Inflammatory macrophage treated with lipopolysaccharide for 4 hours (primary cell): ENCODE measurements at regions not wholly inside any gene's neighbourhood (a gene's known extent, or its start where the extent isn't known, plus 50 kb on each side); places are given as distances from the start of the nearest gene placed in this dataset.

ENCODE experiments used
- DNase-seq: peaks from one replicate; pipeline ENCODE4 v3.0.0-alpha.2; 2020

DNA sequence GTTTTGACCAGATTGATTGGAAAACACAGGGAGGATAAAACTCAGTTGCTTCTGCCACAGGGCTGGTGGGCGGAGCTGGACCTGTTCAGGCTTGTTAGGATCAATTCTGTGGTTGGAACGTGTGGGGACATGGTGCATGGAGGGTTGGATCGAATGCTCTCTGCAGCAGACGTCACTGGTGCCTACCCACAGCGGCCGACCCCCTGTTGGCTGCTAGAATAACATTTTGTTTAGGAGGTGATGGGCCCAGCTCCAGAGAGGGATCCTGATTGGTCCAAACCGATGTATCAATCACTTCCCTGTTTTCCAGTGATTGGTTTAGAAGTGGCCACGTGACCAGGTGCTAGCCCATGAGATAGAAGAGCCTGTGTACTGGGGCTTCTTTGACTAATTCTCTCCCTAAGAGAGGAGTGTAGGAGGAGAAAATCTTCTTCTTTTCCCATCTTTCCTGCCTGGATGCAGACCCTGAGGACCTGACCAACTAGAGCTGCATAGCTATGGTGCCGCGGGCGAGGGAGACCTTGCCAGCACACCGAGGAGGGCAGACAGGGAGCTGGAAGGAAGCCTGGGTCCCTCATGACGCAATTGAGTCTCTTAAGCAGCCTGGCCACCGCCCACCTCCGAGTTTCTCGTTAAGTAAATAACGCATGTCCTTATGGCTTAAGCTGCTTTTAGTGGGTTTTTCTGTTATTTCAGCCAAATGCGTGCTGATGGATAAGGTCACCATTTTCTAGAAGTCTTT is 163.5 kb downstream of the AACS start:
- DNase-seq: no peak

DNA sequence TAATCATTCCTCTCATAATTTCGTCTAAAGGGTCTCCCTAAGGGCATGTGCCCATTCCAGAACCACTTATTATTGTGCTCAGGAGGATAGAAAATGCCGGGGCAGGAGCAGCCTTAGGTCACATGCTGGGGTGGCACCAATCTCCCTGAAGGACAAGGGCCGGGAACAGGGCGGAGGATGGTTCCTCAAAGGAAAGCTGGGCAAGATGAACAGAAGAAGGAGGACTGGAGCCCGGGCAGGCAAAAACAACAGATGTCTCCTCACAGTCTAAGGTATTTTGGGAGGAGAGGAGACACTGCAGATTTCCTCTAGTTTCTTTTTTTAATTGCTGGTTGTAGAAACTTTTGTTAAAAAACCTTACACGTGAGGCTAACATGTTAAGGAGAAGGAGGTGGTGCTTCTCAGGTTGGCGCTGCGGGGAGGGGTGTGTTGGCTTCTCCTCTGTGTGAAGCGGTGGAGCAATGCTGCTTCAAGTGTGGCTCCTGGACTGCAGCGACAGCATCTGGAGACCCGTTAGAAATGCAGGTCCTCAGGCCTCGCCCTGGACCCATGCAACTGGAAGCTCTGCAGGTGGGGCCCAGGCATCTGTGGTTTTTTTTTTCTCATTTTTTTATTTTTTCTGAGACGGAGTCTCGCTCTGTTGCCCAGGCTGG is 164.8 kb downstream of the AACS start:
- no peak for DNase-seq

DNA sequence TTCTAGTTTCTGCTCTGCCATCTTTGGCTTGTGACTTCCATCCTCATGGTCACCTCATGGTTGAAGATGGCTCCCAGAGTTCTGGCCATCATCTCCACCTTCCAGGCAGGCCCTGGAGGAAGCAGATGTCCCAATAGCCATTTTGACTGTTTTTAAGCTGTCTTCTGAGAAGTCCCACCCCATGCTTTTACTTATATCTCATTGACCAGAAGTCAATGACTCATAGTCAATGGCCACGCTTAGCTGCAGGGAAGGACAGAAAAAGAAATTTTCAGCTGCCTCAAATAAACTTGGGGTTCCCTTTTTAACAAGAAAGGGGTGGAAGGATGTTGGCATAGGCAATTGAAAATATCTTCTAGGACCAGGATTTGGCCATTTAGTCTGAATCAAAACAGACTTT is 168.1 kb downstream of the AACS start:
- DNase-seq: no peak

GRCh38 chr12:125239563-125239962 is 174.3 kb downstream of the AACS start:
- no peak for DNase-seq

- no peak for DNase-seq
Measured at GRCh38 chr12:125240717-125241116, 175.5 kb downstream of the AACS start.

GRCh38 chr12:125243811-125244210 is 178.6 kb downstream of the AACS start:
- no peak for DNase-seq

DNA sequence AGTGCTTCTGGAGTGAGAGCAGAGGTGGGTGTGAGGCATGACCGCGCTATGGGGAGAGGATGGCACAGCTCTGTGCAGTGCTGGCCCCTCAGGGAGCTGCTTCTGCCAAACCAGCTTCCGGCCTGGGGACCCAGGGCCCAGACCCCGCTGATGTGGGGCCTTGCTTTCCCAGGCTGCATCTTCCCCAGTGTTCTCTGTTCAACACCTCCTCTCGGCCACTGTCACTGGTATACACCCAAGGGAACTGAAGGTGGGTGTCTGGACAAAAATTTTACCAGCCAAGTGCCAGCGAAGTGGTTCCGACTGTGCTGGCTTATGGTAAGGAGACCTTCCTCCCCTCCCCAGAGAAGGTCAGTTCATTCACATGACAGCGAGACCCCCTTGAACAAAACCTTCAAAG is 179.1 kb downstream of the AACS start:
- DNase-seq: no peak

DNA sequence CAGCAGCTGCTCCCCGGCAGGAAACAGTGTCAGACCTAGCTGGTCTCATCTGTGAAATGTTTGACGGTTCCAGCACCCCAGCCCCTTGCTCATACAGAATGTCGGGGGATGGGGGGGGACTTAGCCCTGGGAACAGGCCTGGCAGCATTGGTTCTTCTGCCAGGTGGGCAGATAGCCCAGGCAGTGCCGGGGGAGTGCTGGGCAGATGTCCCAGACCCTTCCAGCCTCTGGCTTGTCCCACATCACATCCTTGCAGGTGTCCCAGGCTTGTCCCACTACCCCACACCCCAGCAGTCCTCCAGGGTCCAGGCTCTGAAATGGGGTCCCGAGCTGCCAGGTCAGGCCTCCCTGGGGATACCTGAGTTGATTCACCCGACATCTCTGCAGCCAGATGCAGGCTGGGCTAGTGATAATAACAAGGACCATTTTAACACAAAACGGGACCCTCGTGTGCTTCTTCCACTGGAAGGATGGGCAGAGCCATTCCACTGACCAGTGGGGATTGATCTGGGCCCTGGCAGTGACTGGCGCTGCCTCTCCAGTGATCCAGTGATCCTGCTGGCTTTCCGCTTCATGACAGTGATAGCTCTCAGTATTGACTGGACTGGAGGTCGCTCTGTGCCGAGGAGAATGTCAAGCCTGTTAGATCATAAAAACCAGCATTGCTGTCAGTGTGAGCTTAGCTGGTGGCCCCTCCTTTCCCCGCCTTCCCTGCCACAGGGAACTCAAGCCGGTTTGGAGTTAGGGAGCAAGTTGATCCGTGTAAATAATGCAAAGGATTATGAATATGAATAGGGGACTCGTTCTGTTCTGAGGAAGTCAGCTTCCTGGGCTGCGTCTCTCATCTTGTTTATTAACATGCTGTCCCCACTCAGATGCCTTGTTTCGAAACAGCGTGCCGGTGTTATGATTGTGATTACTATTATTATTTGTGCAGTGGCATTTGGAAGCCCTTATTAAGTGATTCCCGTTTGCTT is 180.6 kb downstream of the AACS start:
- no peak for DNase-seq

DNA sequence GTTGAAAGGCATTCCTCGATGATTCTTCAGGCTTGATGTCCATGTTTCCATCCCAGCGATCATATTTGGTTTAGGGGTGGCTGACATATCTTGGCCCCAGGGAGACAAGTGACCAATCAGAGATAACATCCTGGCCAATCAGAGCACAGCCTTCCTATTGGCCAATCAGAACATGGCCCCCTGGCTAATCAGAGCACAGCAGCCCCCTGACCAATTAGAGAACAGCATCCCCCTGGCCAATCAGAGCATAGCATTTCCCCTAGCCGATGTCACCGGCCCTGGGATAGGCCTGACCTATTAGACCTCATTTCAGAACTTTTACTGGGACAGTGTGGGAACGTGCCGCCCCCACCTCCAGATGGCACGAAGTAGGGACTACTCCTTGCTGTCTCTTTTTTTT is 182.2 kb downstream of the AACS start:
- DNase-seq: no peak

DNA sequence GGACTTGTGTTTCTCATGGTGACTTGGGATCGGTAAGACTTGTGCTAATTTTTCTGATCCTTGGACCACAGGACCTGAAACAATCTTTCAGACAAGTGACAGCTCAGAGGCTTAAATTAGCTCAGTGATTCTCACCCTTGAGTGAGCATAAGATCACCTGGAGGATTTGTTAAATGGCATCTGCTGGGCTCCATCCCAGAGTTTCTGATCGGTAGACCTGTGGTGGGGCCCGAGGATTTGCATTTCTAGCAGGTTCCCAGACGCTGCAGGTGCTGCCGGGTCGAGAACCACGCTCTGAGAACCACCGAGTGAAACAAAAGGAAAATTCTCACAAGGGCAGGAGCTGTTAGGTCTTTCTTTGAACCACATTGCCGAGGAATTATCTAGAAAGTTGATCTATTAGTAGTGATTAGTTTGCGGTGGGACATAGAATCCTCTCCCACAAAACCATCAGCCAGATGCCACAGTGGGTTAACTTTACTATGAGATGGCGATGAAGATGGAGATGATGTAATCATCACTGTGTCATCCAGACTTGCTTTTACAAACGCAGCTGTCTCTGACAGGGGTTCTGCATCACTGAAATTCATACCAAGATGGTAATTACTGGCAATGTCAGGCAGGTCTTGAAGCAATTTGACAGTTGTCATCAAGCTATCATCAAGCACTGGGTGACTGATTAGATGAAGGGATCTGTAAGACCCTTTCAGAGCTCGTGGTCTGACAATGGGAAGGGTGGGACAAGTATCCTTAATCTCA is 184.0 kb downstream of the AACS start:
- DNase-seq: no peak

DNA sequence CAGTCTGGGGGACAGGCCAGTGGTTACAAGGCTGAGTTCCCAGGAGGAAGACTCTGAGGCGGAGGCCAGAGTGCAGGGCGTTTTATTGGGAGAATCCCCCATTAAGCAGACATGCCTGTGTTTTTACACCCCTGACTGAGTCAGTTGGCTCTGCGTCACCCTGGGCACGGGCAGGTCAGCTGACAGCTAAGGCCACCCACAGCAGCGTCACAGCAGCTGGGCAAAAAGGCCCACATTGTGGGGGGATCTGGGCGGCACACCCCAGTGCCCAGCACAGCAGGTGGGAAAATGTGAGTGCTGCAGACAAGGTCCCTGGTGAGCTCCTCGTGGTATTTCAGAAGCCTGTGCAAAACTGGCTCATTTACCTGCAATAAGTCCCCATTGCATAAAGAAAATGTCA is 184.7 kb downstream of the AACS start:
- no peak for DNase-seq

DNA sequence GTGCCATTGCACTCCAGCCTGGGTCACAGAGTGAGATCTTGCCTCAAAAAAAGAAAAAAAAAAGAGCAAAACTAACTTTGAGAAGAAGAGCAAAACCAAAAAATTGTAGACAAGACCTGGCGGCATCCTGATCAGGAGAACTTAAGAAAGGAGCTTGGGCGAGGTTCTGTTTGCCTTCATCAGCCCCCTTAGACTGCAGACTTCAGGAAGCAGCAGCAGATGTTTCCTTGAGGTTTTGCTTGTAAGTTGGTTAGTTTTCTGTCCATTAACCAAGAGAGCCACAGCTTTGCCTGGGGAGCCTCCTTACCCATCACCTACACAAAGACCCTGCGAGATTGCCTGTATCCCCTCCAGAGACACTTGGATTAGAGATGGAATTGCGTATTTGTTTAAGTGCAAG is 189.0 kb downstream of the AACS start:
- no peak for DNase-seq

GRCh38 chr12:125254856-125255255 is 189.6 kb downstream of the AACS start:
- no peak for DNase-seq

DNA sequence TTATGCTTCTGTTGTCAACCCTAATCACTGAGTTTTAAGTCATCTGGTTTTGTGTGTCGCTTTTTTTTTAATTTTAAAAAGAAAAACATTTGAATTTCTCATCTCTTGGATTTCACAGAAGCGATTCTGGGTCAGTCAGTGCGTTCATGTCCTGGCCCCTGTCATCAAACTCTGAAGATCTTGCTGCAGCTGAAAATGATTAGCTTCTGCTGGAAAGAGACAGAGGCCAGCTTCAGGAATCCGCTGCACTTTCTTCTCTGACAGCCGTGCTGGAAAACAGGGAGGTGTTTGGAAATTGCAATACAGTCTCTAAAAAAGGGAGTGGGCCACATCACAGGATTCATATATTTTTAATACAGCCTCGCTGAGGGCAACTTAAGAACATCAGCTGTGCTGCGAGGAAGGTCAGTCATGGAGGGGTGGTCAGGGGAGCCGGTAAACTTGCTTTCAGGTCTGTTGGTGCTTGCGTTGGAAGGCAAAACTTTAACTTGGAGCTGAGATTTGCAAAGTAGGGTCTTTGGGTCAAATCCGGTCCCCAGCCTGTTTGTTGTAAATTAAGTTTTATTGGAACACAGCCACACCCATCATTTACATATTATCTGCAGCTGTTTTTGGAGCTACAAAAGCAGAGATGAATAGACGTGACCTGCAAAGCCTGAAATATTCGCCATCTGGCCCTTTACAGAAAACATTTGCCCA is 190.8 kb downstream of the AACS start:
- no peak for DNase-seq

GRCh38 chr12:125256634-125256936 is 191.3 kb downstream of the AACS start:
- DNase-seq: no peak

DNA sequence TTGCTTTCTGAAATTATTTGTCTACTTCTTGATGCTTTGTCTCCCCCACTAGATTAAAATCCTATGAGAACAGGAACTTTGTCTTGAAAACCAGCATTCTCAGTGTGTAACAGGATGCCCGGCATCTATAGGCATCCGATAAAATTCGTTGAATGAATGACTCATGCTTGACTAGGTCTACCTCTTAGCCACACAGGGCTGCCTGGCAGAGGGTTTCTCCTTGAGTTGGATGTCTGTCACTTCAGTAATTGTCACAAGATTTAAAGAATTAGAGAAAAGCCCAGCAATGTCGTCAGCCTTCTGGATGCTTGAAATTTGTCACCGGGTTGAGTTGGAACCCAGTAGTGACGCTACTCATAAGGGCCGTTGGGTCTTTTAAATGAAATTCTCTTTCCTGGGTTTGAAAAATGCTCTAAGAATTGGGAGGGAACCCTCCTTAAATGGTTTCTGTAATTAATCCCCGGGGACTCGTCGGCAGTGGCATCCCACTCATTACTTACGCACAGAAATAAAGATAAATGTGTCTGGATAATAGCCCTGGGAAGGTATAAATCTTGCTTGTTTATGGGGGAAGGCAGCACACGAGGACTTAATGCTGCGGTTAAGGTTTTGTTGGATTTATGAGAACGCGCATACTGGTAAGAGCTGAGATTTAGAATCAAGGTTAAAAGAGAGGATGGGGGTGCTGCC is 194.1 kb downstream of the AACS start:
- no peak for DNase-seq

GRCh38 chr12:125262851-125263250 is 197.6 kb downstream of the AACS start:
- DNase-seq: no peak

DNA sequence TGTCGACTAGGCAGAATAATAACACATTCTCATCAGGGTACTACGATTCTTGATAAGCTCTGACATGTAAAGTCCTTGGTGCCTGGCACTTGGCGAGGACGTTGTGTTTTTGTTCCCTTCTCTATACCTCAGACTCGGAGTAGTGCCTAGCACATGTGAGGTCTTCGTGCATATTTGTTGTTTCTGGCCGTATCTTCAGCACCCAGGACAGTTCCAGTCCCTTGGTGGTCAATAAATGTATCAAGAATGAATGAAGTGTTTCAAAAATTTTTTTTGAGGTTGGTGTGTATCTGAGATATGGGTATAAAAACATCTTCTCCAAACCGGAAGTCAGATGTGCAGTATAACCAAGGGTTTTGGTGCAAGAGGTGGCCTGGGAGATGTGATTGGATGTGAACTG is 198.2 kb downstream of the AACS start:
- DNase-seq: no peak

GRCh38 chr12:125267114-125267513 is 201.9 kb downstream of the AACS start:
- DNase-seq: no peak

DNA sequence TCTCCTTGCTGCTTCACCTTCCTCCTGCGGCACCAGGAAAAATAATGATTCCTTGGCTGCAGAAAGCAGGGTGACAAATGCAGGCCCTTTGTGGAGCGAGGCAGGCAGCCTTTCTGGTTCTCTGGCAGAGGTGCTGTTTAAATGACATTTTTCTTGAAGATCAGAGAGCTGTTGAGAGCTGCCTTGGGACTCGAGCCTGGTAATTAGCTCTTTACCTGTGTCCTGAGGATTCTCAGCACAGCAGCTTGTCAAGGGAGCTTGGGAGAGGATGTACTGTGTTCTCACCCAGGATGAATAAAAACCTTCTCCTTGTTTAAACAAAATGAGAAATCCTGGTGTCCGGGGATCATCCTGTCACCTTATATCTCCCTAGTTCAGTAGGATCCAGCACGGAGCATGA is 204.0 kb downstream of the AACS start:
- no peak for DNase-seq

DNA sequence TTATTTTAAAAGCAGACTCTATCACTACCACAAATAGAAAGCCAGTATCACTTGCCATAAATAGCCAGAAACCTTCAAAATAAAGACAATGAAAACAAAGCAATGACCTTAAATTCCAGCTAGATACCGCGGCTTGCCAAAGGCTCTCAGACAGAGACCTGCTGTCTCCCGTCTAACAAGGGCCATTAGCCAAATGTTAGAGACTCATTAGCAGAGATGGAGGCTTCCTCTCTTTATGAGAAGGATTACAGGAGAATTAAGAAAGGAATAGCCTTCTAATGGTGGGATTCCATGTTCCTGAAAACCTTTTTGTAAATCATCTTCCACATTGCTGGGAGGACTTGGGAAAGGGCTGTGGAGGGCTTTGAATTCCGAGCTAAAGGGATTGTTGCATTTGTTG is 206.7 kb downstream of the AACS start:
- no peak for DNase-seq

GRCh38 chr12:125272383-125272933 is 207.2 kb downstream of the AACS start:
- no peak for DNase-seq
